ENCODE measurements at regions not wholly inside any gene's neighbourhood (a gene's known extent, or its start where the extent isn't known, plus 50 kb on each side); places are given as distances from the start of the nearest gene placed in this dataset.

DNA sequence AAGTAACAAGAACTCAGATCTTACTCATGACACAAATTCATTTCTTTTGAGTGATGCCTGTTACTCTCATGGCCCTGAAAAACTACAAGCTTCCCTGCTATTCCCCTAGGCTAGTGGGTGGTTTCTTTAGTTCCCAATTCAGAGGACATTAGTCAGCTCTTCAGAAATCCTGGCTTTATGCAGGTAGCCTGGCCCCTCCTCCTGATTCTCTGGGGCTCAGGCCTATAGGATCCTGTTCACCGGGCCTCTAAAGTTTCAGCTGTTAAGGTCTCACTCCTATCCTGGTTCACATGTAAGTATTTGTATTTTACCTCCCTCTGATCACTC, 87.3 kb upstream of the IRX5 start:
- TF ChIP-seq, protein P1, sequence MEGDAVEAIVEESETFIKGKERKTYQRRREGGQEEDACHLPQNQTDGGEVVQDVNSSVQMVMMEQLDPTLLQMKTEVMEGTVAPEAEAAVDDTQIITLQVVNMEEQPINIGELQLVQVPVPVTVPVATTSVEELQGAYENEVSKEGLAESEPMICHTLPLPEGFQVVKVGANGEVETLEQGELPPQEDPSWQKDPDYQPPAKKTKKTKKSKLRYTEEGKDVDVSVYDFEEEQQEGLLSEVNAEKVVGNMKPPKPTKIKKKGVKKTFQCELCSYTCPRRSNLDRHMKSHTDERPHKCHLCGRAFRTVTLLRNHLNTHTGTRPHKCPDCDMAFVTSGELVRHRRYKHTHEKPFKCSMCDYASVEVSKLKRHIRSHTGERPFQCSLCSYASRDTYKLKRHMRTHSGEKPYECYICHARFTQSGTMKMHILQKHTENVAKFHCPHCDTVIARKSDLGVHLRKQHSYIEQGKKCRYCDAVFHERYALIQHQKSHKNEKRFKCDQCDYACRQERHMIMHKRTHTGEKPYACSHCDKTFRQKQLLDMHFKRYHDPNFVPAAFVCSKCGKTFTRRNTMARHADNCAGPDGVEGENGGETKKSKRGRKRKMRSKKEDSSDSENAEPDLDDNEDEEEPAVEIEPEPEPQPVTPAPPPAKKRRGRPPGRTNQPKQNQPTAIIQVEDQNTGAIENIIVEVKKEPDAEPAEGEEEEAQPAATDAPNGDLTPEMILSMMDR (IDR thresholded peaks at IDR 0.05): no peak
- Histone ChIP-seq H3K27ac (no peak overlapping the region), H3K9me3 (peaks cover 0 to 12% of the 10 kb centered on the region in 2 donors), H3K36me3 (no peaks in the 10 kb centered on the region), H3K27me3 (no peaks in the 10 kb centered on the region), H3K4me1 (no peaks in the 10 kb centered on the region), H3K4me3 (no peak overlapping the region)
- DNase-seq (ENCODE audit: low spot score): no peak

DNA sequence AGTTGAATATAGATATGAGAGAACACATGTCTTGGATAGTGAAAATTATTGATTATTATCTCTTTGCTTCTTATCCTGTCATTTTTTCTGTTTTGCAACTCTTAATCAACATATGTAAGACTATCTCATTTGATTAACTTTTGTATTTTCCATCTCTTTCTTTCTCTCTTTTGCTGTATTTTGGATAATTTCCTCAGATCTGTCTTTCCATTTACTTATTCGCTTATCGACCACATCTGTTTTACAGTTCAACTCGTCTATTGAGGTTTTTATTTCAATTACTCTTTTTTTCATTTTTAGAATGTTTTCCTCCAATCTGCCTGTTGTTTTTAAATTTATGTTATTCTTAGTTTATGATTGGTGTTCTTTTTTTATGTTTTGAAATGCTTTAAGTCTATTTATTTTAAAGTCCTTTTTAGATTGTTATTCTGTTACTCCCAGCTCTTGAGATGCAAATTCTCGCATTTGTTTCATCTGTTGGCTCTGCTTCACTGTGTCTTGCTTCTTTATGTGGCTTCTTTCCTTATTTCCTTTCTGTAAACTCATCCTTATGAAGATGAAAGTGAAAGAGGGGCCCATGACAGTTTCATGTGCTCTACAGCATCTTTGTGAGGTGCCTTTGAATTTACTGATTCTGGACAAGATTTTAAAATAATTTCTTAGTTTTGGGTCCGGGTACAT, 87.8 kb upstream of the IRX5 start:
- no peaks in the 10 kb centered on the region for H3K36me3 ChIP-seq
- H3K27me3 ChIP-seq: no peaks in the 10 kb centered on the region
- TF ChIP-seq, protein P1 (IDR thresholded peaks at IDR 0.05): no peak
- no peaks in the 10 kb centered on the region for H3K4me1 ChIP-seq
- H3K27ac ChIP-seq: no peak overlapping the region
- no peak for DNase-seq (ENCODE audit: low spot score)
- H3K9me3 ChIP-seq: peaks cover 0 to 12% of the 10 kb centered on the region in 2 donors
- H3K4me3 ChIP-seq: no peak overlapping the region

DNA sequence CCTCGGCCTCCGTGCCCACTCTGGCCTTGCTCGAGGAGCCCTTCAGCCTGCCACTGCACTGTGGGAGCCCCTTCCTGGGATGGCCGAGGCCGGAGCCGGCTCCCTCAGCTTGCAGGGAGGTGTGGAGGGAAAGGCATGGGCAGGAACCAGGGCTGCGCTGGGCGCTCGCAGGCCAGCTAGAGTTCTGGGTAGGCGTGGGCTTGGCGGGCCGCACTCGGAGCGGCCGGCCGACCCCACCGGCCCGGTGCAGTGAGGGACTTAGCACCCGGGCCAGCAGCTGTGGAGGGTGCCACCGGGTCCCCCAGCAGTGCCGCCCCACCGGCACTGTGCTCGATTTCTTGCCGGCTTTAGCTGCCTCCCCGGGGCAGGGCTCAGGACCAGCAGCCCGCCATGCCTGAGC, 101.0 kb upstream of the IRX5 start:
- peaks cover 0 to 5% of the 10 kb centered on the region in 2 donors for H3K9me3 ChIP-seq
- H3K27ac ChIP-seq: no peak overlapping the region
- H3K4me1 ChIP-seq: no peaks in the 10 kb centered on the region
- DNase-seq (ENCODE audit: low spot score): no peak
- H3K36me3 ChIP-seq: no peaks in the 10 kb centered on the region
- TF ChIP-seq, protein P1 (IDR thresholded peaks at IDR 0.05): no peak
- no peaks in the 10 kb centered on the region for H3K27me3 ChIP-seq
- no peak overlapping the region for H3K4me3 ChIP-seq

DNA sequence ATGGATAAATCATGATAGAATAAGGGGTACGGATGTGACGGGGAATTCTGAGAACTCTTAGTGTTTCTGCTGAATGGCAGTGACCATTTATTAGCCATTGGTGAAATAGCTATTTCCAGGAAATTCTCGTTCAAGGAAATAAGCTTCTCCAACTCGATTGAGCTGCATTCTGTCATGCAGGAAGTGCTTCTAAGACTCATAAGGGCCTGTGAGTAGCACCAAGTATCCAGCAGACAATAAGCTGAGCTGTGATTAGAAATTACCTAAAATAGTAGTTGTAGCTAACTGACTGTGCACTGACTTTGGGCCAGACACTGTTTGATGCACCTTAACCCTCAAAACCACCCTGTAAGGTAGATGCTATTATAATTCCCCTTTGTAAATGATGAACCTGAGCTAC, 107.8 kb upstream of the IRX5 start:
- no peak overlapping the region for H3K27ac ChIP-seq
- no peak for DNase-seq (ENCODE audit: low spot score)

DNA sequence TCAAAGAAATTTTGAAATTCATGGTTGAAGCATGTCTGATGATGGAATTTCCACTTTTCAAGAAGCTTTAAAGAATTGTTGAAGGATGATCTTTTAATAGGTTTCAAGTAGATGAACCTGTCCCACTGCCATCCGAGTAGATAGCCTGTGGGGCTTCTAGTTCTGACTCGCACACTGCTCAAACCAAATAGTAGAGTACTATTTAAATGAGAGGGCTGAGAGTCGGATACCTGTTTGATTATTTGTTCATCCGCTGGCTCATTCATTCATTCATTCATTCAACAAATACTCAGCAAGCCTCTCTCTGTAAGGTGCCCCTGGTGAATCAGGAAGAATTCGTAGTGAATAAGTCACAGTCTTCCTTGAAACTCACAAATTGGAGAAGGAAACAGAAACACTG, 108.2 kb upstream of the IRX5 start:
- no peak for DNase-seq (ENCODE audit: low spot score)
- Histone ChIP-seq H3K27me3 (no peaks in the 10 kb centered on the region), H3K36me3 (no peaks in the 10 kb centered on the region), H3K9me3 (peaks cover 0 to under 1% of the 10 kb centered on the region in 2 donors), H3K27ac (no peak overlapping the region), H3K4me1 (no peaks in the 10 kb centered on the region), H3K4me3 (no peak overlapping the region)
- TF ChIP-seq, protein P1 (IDR thresholded peaks at IDR 0.05): no peak

More for the DNA sequence above, 107.8 kb upstream of the IRX5 start:
- TF ChIP-seq, protein P1 (IDR thresholded peaks at IDR 0.05): no peak
- peaks cover 0 to 4% of the 10 kb centered on the region in 2 donors for H3K9me3 ChIP-seq
- no peaks in the 10 kb centered on the region for H3K36me3 ChIP-seq
- no peaks in the 10 kb centered on the region for H3K4me1 ChIP-seq
- H3K27me3 ChIP-seq: no peaks in the 10 kb centered on the region
- no peak overlapping the region for H3K4me3 ChIP-seq

DNA sequence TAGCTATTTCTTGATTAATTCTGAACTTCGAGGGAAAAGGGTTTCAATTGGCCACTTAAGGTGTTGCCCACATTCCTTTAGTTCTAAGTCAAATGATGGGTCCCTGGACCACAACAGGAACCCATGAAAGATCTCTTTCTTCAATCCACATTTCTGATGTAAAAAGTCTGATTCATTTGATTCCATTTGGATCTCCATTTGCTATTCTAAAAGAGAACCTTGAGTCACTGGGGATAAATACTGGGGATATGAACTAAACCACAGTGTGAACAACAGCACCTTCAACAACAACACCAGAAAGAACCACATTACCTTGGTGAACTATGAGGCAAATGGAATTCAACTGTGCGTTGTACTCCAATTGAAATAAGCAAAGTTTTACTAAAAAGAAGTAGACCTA, 108.9 kb upstream of the IRX5 start:
- Histone ChIP-seq H3K36me3 (no peaks in the 10 kb centered on the region), H3K27me3 (no peaks in the 10 kb centered on the region), H3K27ac (no peak overlapping the region), H3K9me3 (no peaks in the 10 kb centered on the region), H3K4me1 (no peaks in the 10 kb centered on the region), H3K4me3 (no peak overlapping the region)
- TF ChIP-seq, protein P1 (IDR thresholded peaks at IDR 0.05): no peak
- no peak for DNase-seq (ENCODE audit: low spot score)
